NCI-H187 (cell line): ENCODE measurements at regions not wholly inside any gene's neighbourhood (a gene's known extent, or its start where the extent isn't known, plus 50 kb on each side); places are given as distances from the start of the nearest gene placed in this dataset.

Experiments
- DNase-seq, 2 experiments: peaks; one replicate each; lab custom pipeline; 2025; lab: John Stamatoyannopoulos, UW

GRCh38 chr15:72966641-72967040 lies 85.6 kb upstream of the NEO1 start:
- no peak for DNase-seq

GRCh38 chr15:72965671-72966070 lies 86.6 kb upstream of the NEO1 start:
- DNase-seq: no peak

GRCh38 chr15:72964542-72964941 lies 87.7 kb upstream of the NEO1 start:
- DNase-seq: no peak

- DNase-seq: no peak
Measured at GRCh38 chr15:72964135-72964534, 88.1 kb upstream of the NEO1 start.

GRCh38 chr15:72962054-72962702 lies 90.1 kb upstream of the NEO1 start:
- DNase-seq: no peak

GRCh38 chr15:72961346-72961745 lies 90.9 kb upstream of the NEO1 start:
- no peak for DNase-seq

GRCh38 chr15:72958634-72959033 lies 93.6 kb upstream of the NEO1 start:
- no peak for DNase-seq

- DNase-seq: no peak
Measured at GRCh38 chr15:72953306-72953705, 99.0 kb upstream of the NEO1 start.

GRCh38 chr15:72952151-72952550 lies 100.1 kb upstream of the NEO1 start:
- DNase-seq: no peak

- DNase-seq: no peak
Measured at GRCh38 chr15:72948662-72949061, 103.6 kb upstream of the NEO1 start.

- DNase-seq: no peak
Measured at GRCh38 chr15:72947709-72948108, 104.6 kb upstream of the NEO1 start.

GRCh38 chr15:72944565-72944964 lies 107.7 kb upstream of the NEO1 start:
- DNase-seq: no peak

GRCh38 chr15:72940229-72940622 lies 112.0 kb upstream of the NEO1 start:
- DNase-seq: no peak

GRCh38 chr15:72939514-72940228 lies 112.6 kb upstream of the NEO1 start:
- no peak for DNase-seq

GRCh38 chr15:72936691-72937679 lies 115.3 kb upstream of the NEO1 start:
- no peak for DNase-seq

- DNase-seq: no peak
Measured at GRCh38 chr15:72936237-72936636, 116.0 kb upstream of the NEO1 start.

- DNase-seq: no peak
Measured at GRCh38 chr15:72935521-72935920, 116.7 kb upstream of the NEO1 start.

GRCh38 chr15:72934921-72935320 lies 117.3 kb upstream of the NEO1 start:
- no peak for DNase-seq

- DNase-seq: no peak
Measured at GRCh38 chr15:72933976-72934375, 118.3 kb upstream of the NEO1 start.

- no peak for DNase-seq
Measured at GRCh38 chr15:72932472-72932871, 119.8 kb upstream of the NEO1 start.

GRCh38 chr15:72927451-72927850 lies 124.8 kb upstream of the NEO1 start:
- DNase-seq: no peak

GRCh38 chr15:72925661-72926060 lies 126.6 kb upstream of the NEO1 start:
- no peak for DNase-seq

- no peak for DNase-seq
Measured at GRCh38 chr15:72923289-72923688, 129.0 kb upstream of the NEO1 start.
